UCSD-AML1 (cell line): ENCODE measurements at regions not wholly inside any gene's neighbourhood (a gene's known extent, or its start where the extent isn't known, plus 50 kb on each side); places are given as distances from the start of the nearest gene placed in this dataset.

ENCODE experiments used
- DNase-seq: peaks from one replicate; lab custom pipeline; 2025; ENCODE audit not compliant: unreplicated experiment; lab: John Stamatoyannopoulos, UW

DNA sequence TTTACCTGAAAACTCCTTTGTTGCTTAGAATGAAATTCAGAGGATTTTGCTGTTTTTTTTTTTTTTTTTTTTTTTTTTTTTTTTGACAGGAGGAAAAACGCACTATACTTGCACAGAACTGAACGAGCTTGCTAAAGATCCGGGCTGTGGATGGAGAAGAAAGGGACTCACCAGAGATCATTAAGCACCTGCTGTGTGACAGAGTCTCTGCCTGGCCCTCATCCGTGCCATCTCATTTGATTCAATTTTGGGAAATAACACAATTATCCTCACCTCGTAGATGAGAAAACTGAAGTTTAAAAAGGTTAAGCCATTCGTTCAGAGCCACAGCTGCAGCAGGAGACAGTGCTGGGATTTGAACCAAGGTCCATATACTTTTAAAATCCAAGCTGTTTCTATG lies 775.4 kb upstream of the ID2 start:
- no peak for DNase-seq

GRCh38 chr2:7907041-7907440 lies 774.8 kb upstream of the ID2 start:
- DNase-seq: no peak

DNA sequence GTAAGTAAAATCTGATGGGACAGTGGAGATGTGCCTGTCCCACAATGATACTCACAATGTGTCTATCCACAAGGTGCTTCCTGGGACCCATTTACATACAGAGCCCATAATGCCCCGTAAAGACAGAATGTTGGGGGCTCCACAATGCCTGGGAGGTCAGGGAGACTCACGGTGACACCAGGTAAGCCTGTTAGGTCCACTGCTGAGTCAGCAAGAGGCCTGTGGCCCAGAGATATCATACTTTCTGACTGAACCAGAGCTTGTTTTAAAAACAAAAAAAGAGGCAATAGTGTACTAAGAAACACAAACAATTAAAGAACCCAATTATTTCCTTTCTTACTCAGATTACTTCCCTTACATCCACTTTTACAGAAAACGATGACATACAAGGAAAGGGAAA lies 771.1 kb upstream of the ID2 start:
- DNase-seq: no peak

- DNase-seq: no peak
Measured at GRCh38 chr2:7911196-7911595, 770.7 kb upstream of the ID2 start.

GRCh38 chr2:7913974-7914373 lies 767.9 kb upstream of the ID2 start:
- no peak for DNase-seq

GRCh38 chr2:7915302-7916091 lies 766.4 kb upstream of the ID2 start:
- no peak for DNase-seq

- DNase-seq: no peak
Measured at GRCh38 chr2:7916670-7917069, 765.2 kb upstream of the ID2 start.

DNA sequence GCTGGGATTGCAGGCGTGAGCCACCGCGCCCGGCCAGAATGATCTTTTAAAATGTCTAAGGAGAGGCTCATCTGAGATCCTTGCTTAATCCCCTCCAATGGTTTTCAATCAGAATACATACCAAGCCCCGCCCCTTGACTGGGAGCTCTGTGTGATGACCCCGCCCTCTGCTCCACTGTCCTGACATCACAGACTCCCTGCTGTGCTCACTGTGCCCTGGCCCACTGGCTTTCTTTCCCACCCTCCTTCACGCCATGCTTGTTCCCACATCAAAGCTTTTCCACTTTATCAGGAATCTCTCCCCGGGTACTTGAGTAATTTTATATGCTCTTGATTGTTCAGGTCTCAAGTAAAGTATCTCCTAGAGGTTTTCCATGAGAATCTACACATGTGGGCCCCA lies 762.3 kb upstream of the ID2 start:
- DNase-seq: no peak

GRCh38 chr2:7924023-7924762 lies 757.7 kb upstream of the ID2 start:
- DNase-seq: no peak

DNA sequence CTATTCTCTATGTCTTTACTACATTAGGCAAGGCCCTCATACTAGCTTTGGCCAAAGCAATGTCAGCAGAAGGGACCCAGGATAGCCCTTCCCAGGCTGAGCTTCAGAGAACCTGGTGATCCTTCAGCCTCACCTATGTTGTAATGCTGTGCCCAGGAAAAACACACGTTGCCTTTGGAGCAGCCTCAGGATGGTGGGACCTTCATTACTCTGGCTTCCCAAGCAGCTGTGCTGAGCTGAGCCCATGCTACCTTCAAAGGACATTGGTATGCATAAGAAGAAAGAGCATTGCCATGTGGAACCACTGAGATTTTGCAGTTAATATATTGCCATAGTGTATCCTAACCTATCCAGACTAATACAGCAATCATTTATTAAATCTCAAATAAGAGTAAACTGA lies 756.4 kb upstream of the ID2 start:
- no peak for DNase-seq

DNA sequence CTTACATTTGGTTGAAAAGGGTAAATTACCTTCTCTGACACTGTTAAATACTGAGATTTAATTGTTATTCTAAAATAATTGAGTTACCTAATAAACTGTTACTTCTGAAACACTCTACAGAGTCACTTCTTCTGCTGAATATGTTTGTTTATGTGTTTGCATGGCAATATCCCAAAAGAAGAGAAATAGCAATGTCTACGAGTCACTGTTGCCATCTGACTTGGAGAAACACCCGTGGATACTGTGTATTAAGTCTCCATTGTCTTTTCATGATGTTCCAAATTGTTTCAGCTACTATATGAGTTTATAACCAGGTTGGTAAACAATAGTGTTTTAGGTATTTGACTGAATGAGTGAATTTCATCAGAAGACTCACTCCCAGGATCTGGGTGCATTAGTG lies 754.2 kb upstream of the ID2 start:
- no peak for DNase-seq

- DNase-seq: no peak
Measured at GRCh38 chr2:7929281-7929680, 752.6 kb upstream of the ID2 start.

DNA sequence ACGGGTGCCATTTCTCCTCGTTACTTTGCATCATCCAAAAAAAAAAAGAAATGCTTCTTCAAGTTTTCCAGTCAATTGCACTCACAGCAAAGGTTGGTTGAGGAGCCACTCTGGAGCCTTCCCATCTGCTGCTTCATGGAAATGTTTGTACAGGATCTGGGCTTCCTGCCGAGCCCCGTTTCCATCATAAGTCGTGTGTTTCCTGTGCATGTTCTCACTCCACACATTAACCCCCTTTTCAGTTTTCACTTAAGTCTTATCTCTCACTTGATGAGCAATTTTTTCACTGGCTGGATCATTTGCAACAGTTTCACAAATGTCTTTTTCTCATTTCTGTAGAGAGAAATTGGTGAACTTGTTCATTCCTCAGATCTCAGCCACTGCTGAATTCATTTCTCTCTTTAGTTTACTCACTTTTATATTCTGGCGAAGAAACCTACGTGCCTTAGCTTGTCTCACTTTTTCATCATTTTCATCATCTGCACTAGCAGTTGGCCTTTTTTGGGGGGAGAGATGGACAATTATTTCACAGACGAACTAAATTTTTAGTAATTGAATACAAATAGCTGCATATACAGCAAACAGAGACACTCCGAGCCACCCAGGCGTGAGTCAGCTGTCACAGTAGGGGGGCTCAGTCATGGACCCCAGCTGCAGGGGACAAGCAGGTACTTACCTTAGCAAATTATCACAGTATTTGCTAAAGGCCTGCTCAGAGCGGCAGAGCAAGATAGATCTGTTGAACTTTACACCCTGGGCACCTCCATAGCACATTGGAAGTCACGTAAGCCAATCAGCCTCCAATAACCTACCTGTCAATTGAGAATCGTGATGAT lies 750.8 kb upstream of the ID2 start:
- no peak for DNase-seq

GRCh38 chr2:7931808-7932207 lies 750.0 kb upstream of the ID2 start:
- DNase-seq: no peak

GRCh38 chr2:7933672-7934071 lies 748.2 kb upstream of the ID2 start:
- no peak for DNase-seq

GRCh38 chr2:7934476-7934875 lies 747.4 kb upstream of the ID2 start:
- no peak for DNase-seq

GRCh38 chr2:7937082-7937481 lies 744.8 kb upstream of the ID2 start:
- DNase-seq: no peak

DNA sequence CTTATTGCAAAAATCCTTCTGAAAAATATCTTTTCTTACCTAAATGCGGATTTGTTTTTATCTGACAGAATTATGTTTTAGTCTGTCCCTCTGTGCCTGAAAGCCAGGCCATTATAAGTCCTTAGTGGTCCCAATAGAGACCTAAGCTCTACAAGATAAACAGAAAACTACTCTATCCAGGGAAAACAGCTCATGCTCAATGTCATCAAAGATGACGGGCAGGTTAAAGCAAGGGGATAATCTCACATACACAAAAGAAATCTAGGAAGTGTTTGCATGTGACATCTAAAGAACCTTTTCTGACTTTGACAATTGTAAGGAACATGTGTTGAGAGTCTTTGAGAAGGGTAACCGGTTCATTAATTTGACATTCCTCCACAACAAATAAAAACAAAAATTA lies 741.1 kb upstream of the ID2 start:
- DNase-seq: no peak

- no peak for DNase-seq
Measured at GRCh38 chr2:7943446-7943845, 738.4 kb upstream of the ID2 start.

DNA sequence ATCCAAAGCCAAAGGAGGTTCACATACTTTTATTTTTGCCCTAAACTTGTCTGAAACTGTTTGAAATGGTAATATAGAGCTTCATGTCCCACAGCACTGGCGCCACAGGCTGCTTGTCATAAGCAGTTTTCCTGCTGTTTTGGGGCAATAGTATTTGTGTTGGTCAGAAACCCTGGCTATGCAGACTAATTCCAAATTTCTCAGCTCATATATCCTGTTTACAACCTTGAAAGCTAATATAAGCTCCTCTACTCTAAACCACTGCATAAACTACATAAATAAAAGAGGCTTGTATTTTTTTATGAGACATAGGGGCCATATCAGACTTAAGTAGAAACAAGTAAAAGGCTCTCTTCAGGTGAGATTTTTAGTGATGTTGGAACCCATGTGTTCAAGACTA lies 736.8 kb upstream of the ID2 start:
- DNase-seq: no peak

DNA sequence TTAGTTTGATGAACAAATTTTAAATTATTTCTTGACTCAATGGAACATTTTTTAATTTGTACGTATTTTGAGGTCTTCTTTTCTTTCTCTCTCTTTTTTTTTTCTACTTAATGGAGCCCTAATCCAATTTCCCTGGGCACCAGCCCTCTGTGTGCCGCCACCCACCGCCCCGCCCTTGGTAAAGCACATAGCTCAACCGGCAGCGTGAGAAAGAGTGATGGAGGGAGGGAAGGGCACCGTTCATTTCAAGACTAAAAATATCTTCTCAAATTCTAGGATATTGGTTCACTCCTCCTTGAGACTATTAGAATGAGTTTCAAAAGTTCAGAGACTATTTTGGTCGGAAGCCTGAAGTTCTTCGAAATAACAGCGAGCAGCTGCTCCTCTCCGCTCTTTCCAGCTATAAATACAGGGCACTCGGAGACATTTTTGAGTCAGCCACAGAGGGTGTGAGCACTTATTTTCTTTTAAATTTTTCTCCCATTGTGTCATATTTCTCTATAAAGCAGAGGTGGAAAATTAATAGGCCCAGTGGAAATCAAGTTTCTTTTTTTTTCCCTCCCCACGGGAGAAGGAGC lies 731.7 kb upstream of the ID2 start:
- no peak for DNase-seq
